ENCODE measurements at regions not wholly inside any gene's neighbourhood (a gene's known extent, or its start where the extent isn't known, plus 50 kb on each side); places are given as distances from the start of the nearest gene placed in this dataset.

- DNase-seq (ENCODE audit: low read depth), result no peak
Observed at GRCh38 chr5:175034924-175035323, 310.5 kb downstream of the MSX2 start.

- no peak for DNase-seq (ENCODE audit: low read depth)
Observed at GRCh38 chr5:175032741-175033151, 308.4 kb downstream of the MSX2 start.

GRCh38 chr5:175032013-175032412 lies 307.6 kb downstream of the MSX2 start:
- no peak for DNase-seq (ENCODE audit: low read depth)

- no peak for DNase-seq (ENCODE audit: low read depth)
Observed at GRCh38 chr5:175027390-175027789, 303.0 kb downstream of the MSX2 start.

GRCh38 chr5:175025077-175025476 lies 300.7 kb downstream of the MSX2 start:
- DNase-seq (ENCODE audit: low read depth), result no peak

GRCh38 chr5:175021841-175022625 lies 297.7 kb downstream of the MSX2 start:
- no peak for DNase-seq (ENCODE audit: low read depth)

GRCh38 chr5:175021321-175021720 lies 296.9 kb downstream of the MSX2 start:
- no peak for DNase-seq (ENCODE audit: low read depth)

- no peak for DNase-seq (ENCODE audit: low read depth)
Observed at GRCh38 chr5:175015028-175015685, 290.8 kb downstream of the MSX2 start.

GRCh38 chr5:175013251-175013650 lies 288.9 kb downstream of the MSX2 start:
- DNase-seq (ENCODE audit: low read depth), result no peak

GRCh38 chr5:175012267-175012666 lies 287.9 kb downstream of the MSX2 start:
- DNase-seq (ENCODE audit: low read depth), result no peak

- DNase-seq (ENCODE audit: low read depth), result no peak
Observed at GRCh38 chr5:175003531-175003930, 279.1 kb downstream of the MSX2 start.

- DNase-seq (ENCODE audit: low read depth), result no peak
Observed at GRCh38 chr5:175001876-175002645, 277.7 kb downstream of the MSX2 start.

GRCh38 chr5:175001311-175001710 lies 276.9 kb downstream of the MSX2 start:
- DNase-seq (ENCODE audit: low read depth), result no peak

- no peak for DNase-seq (ENCODE audit: low read depth)
Observed at GRCh38 chr5:174999581-174999980, 275.2 kb downstream of the MSX2 start.

GRCh38 chr5:174998131-174998730 lies 273.8 kb downstream of the MSX2 start:
- DNase-seq (ENCODE audit: low read depth), result no peak

- DNase-seq (ENCODE audit: low read depth), result no peak
Observed at GRCh38 chr5:174997688-174998087, 273.3 kb downstream of the MSX2 start.

- DNase-seq (ENCODE audit: low read depth), result no peak
Observed at GRCh38 chr5:174996941-174997340, 272.6 kb downstream of the MSX2 start.

- no peak for DNase-seq (ENCODE audit: low read depth)
Observed at GRCh38 chr5:174995827-174996226, 271.4 kb downstream of the MSX2 start.

GRCh38 chr5:174991847-174992246 lies 267.5 kb downstream of the MSX2 start:
- no peak for DNase-seq (ENCODE audit: low read depth)

GRCh38 chr5:174990909-174991308 lies 266.5 kb downstream of the MSX2 start:
- no peak for DNase-seq (ENCODE audit: low read depth)

- DNase-seq (ENCODE audit: low read depth), result no peak
Observed at GRCh38 chr5:174987443-174988012, 263.1 kb downstream of the MSX2 start.

- no peak for DNase-seq (ENCODE audit: low read depth)
Observed at GRCh38 chr5:174984863-174985262, 260.5 kb downstream of the MSX2 start.
